ENCODE measurements at regions not wholly inside any gene's neighbourhood (a gene's known extent, or its start where the extent isn't known, plus 50 kb on each side); places are given as distances from the start of the nearest gene placed in this dataset.

DNA sequence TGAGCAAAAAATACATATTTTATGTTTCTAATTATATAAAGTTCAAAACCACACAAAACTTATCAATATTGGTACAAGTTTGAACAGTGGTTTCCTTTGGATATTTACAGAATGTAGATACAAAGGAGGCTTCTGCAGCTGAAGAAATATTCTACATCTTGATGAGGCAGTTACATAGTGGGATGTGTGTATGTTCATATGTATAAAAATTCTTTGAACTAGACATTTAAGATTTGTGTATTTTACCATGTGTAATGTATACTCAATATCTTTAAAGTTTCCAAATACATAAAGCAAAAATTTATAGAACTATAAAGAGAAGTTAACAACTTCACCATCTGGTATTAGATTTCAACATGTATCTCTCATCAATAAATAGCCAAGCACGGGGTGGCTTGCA, 80.7 kb upstream of the TNFSF4 start:
- H3K4me1 Mint-ChIP-seq = peaks cover 34% of the 10 kb centered on the region
- H3K4me3 Mint-ChIP-seq = no peak overlapping the region
- no peak for ATAC-seq
- H3K27ac Mint-ChIP-seq = no peak overlapping the region
- peaks cover 14% of the 10 kb centered on the region for H3K36me3 Mint-ChIP-seq
- peaks cover 9% of the 10 kb centered on the region for H3K9me3 Mint-ChIP-seq
- H3K27me3 Mint-ChIP-seq = no peaks in the 10 kb centered on the region

DNA sequence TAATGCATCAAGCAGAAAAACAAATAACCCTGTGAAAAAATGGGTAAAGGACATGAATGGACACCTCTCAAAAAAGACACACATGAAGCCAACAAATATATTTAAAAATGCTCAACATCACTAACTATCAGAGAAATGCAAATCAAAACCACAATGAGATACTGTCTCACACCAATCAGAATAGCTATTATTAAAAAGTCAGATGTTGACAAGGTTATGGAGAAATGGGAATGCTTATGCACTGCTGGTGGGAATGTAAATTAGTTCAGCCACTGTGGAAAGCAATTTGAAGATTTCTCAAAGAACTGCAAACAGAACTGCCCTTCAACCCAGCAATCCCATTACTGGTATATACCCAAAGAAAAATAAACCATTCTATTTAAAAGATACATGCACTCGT, 86.6 kb upstream of the TNFSF4 start:
- H3K9me3 Mint-ChIP-seq = peaks cover 11% of the 10 kb centered on the region
- H3K4me1 Mint-ChIP-seq = peaks cover 66% of the 10 kb centered on the region
- no peak for ATAC-seq
- peaks cover 26% of the 10 kb centered on the region for H3K36me3 Mint-ChIP-seq
- no peak overlapping the region for H3K27ac Mint-ChIP-seq
- H3K4me3 Mint-ChIP-seq = no peak overlapping the region
- no peaks in the 10 kb centered on the region for H3K27me3 Mint-ChIP-seq

DNA sequence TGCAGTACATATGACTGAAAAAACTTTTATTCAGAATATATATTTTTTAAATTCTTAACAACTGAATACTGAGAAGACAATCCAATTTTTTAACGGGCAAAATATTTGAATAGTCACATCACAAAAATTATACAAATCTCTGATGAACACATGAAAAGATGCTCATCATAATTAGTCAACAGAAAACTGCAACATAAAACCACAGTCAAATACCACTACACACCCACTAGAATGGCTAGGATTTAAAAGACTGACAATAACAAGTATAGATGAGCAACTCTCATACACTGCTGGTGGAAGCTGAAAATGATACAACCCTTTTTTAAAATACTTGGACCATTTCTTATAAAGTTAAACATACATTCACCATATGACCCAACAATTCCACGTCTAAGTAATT, 87.7 kb upstream of the TNFSF4 start:
- Mint-ChIP-seq H3K27me3 (no peaks in the 10 kb centered on the region), H3K27ac (no peak overlapping the region), H3K4me1 (peaks cover 77% of the 10 kb centered on the region), H3K9me3 (peaks cover 11% of the 10 kb centered on the region), H3K36me3 (peaks cover 26% of the 10 kb centered on the region), H3K4me3 (no peak overlapping the region)
- ATAC-seq = no peak

DNA sequence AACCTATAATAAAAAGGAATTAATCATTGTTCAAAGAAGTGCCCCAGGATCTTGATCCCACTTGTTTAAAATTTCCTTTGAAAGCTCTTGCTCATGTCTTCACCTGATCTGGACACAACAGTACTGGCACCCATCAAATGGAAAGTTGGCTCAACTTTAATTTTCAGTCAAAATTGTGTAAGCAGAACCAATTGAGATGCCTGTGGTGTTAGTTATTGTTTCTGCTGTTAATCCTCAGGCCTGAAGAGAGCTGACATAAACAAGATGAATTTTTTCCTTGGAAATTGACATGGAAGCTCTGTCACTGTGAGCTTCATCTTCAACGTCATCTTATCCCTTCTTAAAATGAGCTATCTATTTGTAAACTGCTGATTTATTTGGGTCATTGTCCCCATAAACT, 88.3 kb upstream of the TNFSF4 start:
- Mint-ChIP-seq H3K36me3 (peaks cover 26% of the 10 kb centered on the region), H3K27me3 (no peaks in the 10 kb centered on the region), H3K9me3 (peaks cover 11% of the 10 kb centered on the region), H3K4me3 (no peak overlapping the region), H3K4me1 (peaks cover 82% of the 10 kb centered on the region), H3K27ac (peak overlapping the region; percentile 88)
- ATAC-seq = no peak

DNA sequence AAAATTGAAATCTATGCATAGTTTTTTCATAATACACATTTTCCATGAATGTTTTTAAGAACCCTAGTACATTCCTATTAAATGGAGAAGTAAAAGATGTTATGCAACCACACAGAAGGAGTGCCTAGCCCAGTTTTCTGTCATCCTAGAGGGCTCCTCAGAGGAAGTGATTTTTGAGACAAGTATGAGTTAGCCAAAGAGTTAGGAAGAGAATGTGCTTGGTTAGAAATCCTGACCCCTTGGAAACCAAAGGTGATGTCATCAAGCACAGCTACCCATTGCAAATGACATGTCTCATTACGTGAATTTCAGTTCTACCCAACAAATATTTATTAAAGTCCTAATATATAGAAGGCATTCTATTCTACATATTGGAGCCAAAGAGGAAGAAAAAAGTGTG, 88.9 kb upstream of the TNFSF4 start:
- Mint-ChIP-seq H3K27me3 (no peaks in the 10 kb centered on the region), H3K4me1 (peaks cover 81% of the 10 kb centered on the region), H3K4me3 (no peak overlapping the region), H3K27ac (peak overlapping the region; percentile 88), H3K36me3 (peaks cover 26% of the 10 kb centered on the region), H3K9me3 (peaks cover 11% of the 10 kb centered on the region)
- ATAC-seq = no peak

DNA sequence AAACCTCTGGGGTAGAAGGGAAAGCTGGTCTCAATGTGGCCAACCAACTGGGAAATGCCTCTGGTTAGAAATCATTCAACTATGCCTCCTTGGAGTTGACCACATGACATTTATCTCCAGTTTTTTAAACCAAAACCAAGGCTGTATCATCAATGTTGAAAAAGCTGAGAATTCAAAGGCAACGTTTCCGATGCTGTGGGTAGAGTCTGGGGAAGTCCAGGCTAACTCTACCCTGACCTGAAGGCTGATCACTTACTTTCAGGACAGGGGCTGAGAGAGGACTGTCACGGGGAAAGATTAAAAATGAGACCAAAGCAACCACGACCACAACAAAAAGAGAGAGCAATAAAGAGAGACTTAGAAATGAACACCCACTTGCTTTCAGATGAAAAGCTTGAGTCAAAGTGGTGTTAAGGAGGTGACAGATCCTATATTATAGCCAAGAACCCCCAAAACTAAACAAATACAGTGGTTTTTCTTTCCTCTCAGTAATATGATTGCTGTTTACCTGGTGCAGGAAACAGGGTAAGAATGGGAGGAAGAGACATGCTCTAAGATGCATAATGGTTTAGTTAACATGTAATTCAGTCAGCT, 90.8 kb upstream of the TNFSF4 start:
- peak; percentile 95 for ATAC-seq
- H3K4me3 Mint-ChIP-seq = no peak overlapping the region

DNA sequence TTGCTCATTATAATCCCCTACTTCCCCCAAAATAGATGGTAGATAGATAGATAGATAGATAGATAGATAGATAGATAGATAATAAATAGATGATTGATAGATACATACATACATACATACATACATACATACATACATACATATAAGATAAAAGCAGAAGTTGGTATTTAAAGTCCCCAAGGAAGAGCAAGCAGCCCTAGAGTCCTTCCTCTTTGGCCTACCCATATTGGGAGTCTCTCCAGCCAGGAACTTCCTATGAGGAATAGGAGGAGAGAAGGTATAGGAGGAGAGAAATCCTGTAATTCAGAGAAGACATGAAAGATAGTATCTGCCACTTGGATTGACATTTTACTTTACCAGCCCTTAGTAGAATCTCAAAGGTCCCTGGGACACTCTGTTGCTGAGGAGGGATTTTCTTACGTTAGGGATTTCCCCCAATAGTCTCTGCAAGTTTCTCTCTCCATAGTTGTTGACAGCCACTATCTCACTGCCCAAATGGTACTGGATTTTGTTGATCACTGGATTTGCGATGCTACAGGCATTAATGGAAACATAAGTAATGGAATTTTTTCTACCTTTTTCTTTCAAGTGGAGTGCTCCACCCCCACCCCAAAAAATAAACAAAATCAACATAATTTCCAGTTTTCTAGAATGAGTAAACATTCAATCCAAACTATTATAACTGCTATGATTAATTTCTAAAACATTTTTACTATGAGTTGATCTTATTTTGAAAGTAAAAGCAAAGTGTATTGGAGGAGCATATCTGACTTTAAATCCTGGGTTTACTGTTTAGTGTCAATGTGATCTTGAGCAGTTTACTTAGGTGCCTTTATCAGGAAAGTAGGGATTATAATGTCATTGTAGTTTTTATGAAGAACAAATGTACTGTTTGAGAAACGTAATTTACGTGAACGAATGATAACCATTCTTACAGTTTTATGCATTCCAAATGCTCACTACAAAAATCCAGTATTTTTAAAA, 93.2 kb upstream of the TNFSF4 start:
- Mint-ChIP-seq H3K4me3 (no peak overlapping the region), H3K27me3 (no peaks in the 10 kb centered on the region), H3K36me3 (peaks cover 13% of the 10 kb centered on the region), H3K27ac (peak overlapping the region; percentile 88), H3K9me3 (peaks cover 6% of the 10 kb centered on the region), H3K4me1 (peaks cover 69% of the 10 kb centered on the region)
- ATAC-seq = no peak

More for the DNA sequence above, 90.8 kb upstream of the TNFSF4 start:
- Mint-ChIP-seq H3K27me3 (no peaks in the 10 kb centered on the region), H3K4me1 (peaks cover 68% of the 10 kb centered on the region), H3K9me3 (peaks cover 6% of the 10 kb centered on the region), H3K36me3 (peaks cover 10% of the 10 kb centered on the region), H3K27ac (peak overlapping the region; percentile 88)

DNA sequence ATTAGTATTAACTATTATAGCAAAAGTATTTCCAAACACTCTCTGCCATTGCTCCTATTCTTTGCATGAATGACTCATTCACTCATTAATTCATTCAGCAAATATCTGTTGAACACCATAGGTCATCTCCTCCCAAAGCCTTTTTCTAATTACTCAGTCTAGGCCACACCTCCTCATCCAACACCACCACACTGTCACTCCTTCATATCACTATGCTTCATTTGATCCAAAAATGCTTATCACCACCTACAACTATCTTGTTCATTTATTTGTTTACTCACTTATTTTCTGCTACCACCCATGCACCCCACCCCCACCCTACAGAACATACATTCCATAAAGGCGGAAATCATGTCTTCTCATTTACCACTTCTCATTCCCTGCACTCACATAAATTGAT, 94.4 kb upstream of the TNFSF4 start:
- ATAC-seq = no peak
- Mint-ChIP-seq H3K27me3 (no peaks in the 10 kb centered on the region), H3K4me3 (no peak overlapping the region), H3K36me3 (peaks cover 15% of the 10 kb centered on the region), H3K9me3 (peaks cover 10% of the 10 kb centered on the region), H3K4me1 (peaks cover 60% of the 10 kb centered on the region), H3K27ac (no peak overlapping the region)

DNA sequence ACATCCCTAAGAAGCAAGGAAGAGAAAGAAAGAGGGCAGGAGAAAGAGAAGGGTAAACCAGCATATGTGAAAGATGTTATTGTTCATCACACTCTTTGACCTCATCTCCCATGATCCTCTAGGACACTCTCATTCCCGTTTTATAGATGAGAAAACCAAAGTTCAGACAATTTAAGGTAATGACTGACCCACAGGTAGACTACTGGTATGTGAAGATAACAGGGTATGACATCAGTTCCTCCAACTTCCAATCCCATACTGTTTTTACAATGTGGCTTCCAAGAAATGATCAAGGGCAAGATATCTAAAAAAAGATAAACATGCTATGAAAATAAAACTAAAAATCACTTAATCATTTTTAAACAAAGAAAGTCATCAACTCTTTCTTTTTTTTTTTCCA, 95.2 kb upstream of the TNFSF4 start:
- Mint-ChIP-seq H3K27ac (peak overlapping the region; percentile 64), H3K4me1 (peaks cover 51% of the 10 kb centered on the region), H3K36me3 (peaks cover 18% of the 10 kb centered on the region), H3K9me3 (peaks cover 11% of the 10 kb centered on the region), H3K27me3 (no peaks in the 10 kb centered on the region), H3K4me3 (no peak overlapping the region)
- ATAC-seq = no peak

DNA sequence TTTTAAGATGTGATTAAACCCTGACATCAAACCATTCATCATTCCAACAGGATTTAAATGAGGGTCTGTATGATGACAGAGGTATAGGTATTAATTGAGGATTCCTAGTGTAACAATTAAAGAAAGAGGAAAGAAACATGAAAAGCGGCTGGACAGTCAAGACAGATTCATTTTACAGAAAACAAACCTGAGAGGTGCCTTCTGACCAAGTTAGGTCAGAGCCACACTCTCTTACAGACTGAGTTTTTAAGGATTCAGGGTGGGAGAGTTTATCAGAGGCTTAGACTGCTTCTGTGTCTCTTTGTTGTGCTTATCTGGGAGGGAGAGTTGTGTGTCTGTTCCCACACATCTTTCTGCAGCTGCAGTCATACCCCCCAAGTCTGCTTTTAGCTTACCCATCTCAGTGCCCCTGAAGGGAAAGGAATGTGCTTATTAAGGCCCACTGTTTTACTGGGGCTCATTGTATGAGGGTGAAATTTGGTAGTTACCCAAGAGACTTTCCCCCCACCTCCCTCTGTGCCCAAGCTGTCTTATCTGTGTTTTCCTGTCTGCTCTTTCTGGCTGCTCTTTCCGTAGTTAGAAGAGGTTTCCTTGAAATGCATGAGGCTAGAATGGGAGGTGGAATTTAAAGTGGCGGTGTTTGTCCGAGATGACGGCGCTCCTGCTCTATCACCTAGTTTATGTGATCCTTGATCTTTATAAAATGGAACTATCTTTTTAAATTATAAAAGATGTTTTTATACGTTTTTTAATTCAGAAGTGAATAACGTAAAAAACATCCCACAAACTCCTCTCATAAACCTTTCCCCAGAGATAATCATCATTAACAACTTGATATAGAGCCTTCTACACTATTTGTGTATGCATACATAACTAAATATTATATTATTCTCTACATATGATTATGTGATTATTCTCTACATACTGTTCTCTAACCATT, 96.0 kb upstream of the TNFSF4 start:
- peaks cover 43% of the 10 kb centered on the region for H3K4me1 Mint-ChIP-seq
- peaks cover 14% of the 10 kb centered on the region for H3K9me3 Mint-ChIP-seq
- no peak for ATAC-seq

DNA sequence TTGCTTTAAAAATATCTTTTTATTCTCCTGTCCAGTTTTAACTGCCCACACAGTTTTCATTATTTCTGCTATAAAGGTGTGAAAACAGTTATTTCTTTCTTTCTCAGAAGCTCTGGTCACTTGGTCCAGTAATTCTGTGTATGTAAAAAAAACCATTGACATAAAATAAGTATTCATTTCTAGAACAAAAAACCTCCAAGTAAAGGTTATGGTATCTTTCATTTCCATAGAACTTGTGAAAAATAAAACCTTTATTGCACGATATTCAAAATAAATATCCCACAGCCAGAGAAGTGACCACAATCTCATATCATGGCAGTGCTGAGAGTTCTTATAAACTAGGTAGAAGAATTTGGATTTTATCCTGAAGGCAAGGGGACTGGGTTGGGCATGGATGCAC, 96.9 kb upstream of the TNFSF4 start:
- no peak overlapping the region for H3K4me3 Mint-ChIP-seq
- peak; percentile 68 for ATAC-seq
- peaks cover 15% of the 10 kb centered on the region for H3K9me3 Mint-ChIP-seq
- H3K27ac Mint-ChIP-seq = peak overlapping the region; percentile 80
- H3K4me1 Mint-ChIP-seq = peaks cover 35% of the 10 kb centered on the region
- no peaks in the 10 kb centered on the region for H3K27me3 Mint-ChIP-seq
- H3K36me3 Mint-ChIP-seq = peaks cover 23% of the 10 kb centered on the region

More for the DNA sequence above, 96.0 kb upstream of the TNFSF4 start:
- Mint-ChIP-seq H3K36me3 (peaks cover 20% of the 10 kb centered on the region), H3K4me3 (no peak overlapping the region), H3K27me3 (no peaks in the 10 kb centered on the region), H3K27ac (peak overlapping the region; percentile 80)

DNA sequence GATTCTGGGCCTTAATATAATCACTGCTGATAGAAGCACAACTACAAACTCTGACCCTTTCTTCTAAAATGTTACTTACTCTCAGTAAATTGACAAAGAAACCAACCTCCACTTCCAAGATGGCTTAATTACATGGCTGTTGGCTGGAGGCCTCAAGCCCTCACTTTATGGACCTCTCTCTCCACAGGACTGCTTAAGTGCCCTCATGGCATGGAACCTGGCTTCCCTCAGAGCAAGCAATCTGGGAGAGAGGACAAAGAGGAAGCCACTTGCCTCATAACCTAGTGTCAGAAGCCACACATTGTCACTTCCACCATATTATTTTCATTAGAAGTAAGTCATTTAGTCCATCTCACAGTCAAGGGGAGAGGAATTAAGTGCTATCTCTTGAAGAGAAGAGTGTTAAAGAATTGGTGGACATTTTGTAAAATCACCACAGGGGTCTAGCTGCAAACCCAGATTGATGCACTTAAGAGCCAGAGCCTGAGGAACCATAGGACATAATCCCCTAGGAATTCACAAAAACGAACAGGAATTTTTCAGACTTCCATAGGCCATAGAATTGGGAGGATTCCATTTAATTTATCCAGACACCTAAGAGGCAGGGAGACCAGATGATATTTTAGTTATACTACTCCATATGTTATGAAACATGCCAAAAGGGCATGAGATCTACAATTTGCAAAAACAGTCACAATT, 97.5 kb upstream of the TNFSF4 start:
- H3K4me3 Mint-ChIP-seq = no peak overlapping the region
- peak overlapping the region; percentile 80 for H3K27ac Mint-ChIP-seq
- H3K4me1 Mint-ChIP-seq = peaks cover 28% of the 10 kb centered on the region
- no peak for ATAC-seq
- H3K9me3 Mint-ChIP-seq = peaks cover 15% of the 10 kb centered on the region
- peaks cover 23% of the 10 kb centered on the region for H3K36me3 Mint-ChIP-seq
- H3K27me3 Mint-ChIP-seq = no peaks in the 10 kb centered on the region

DNA sequence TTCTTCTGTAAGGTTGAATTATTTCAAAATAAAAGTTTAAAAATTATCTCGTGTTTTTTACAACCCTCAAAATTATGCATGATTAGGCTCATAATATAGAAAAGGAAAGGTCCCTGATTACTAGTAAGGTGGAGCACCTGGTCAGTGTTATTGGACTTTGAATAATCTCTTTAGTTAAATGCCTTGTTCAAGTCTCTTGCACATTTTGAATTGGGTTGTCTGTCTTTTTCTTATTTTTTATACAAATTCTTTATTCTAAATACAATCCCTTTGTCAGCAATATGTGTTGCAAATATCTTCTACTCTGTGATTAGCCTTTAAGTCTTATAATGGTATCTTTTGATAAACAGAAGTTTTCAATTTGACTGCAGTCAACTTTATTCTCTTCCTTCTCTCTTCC, 100.7 kb upstream of the TNFSF4 start:
- no peak for ATAC-seq
- peaks cover 18% of the 10 kb centered on the region for H3K9me3 Mint-ChIP-seq
- peaks cover 11% of the 10 kb centered on the region for H3K4me1 Mint-ChIP-seq
- H3K4me3 Mint-ChIP-seq = no peak overlapping the region
- peaks cover 40% of the 10 kb centered on the region for H3K36me3 Mint-ChIP-seq
- no peak overlapping the region for H3K27ac Mint-ChIP-seq
- no peaks in the 10 kb centered on the region for H3K27me3 Mint-ChIP-seq

DNA sequence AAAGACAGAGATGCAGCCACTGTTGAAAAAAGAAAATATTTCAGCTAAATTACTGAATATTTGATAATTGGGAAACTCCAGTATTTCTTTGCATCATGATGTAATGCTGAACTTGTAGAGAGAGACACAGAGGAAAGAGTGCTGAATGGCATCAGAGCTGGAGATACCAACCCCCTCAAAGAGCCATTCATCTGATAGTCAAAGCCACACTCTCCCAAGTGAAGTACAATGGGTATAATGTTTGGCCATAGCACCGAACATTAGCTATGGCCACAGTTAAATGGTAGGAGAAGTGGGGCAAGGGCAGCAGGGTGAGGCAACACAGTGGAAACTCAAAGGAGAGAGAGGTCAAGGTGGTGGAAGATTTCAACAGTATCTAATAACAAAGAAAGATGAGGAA, 107.5 kb upstream of the TNFSF4 start:
- peaks cover 31% of the 10 kb centered on the region for H3K36me3 Mint-ChIP-seq
- peaks cover 6% of the 10 kb centered on the region for H3K9me3 Mint-ChIP-seq
- no peak overlapping the region for H3K27ac Mint-ChIP-seq
- no peak for ATAC-seq
- no peak overlapping the region for H3K4me3 Mint-ChIP-seq
- H3K27me3 Mint-ChIP-seq = no peaks in the 10 kb centered on the region
- no peaks in the 10 kb centered on the region for H3K4me1 Mint-ChIP-seq
